Neural progenitor cell (in vitro differentiated cells): ENCODE measurements at regions not wholly inside any gene's neighbourhood (a gene's known extent, or its start where the extent isn't known, plus 50 kb on each side); places are given as distances from the start of the nearest gene placed in this dataset.

Experiments
- CTCF ChIP-seq: fragments of 200-600 bp; sonication (generic); IDR thresholded peaks from 2 replicates; pipeline ENCODE4 v1.5.1; 2017; ENCODE audit warnings: antibody characterized with exemption, mild to moderate bottlenecking
- EZH2 ChIP-seq: fragments of 200-600 bp; sonication (generic); IDR thresholded peaks from 2 replicates; pipeline ENCODE4 v1.6.1; 2017; ENCODE audit warnings: antibody characterized with exemption, mild to moderate bottlenecking, moderate library complexity

- TF ChIP-seq CTCF = no peak
- no peak for TF ChIP-seq EZH2
These were observed 262.7 kb downstream of the PTTG2 start for GRCh38 chr4:38222892-38223291.
